GM21381 (cell line): ENCODE measurements at regions not wholly inside any gene's neighbourhood (a gene's known extent, or its start where the extent isn't known, plus 50 kb on each side); places are given as distances from the start of the nearest gene placed in this dataset.
"Not testable (repeated sequence)": the region's sequence is repeated elsewhere in the genome, so short reads cannot be mapped to it uniquely, and the experiment has no call there.

Experiments
- ATAC-seq: cut with Tn5 transposase; IDR thresholded peaks from one replicate; pipeline ENCODE4 v1.9.1; 2021; ENCODE audit warnings: mild to moderate bottlenecking, moderate library complexity; ENCODE audit not compliant: unreplicated experiment

DNA sequence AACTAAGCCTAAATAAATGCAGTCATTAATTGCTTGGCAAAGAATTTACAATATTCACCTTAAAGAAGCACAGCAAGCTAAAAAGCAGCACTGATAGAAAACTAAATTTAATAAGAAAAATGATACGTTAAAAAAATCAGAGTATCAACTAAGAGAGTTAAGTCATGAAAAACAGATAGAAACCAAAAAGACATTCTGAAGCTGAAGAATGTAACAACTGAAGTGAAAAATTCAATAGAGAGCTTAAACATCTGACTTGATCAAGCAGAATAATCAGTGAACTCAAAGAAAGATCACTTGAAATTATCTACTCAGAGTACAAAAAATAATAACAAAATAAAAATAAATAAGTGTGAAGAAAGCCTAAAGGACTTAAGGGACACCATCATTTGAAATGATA is 588.0 kb upstream of the HS3ST1 start:
- ATAC-seq: no peak

DNA sequence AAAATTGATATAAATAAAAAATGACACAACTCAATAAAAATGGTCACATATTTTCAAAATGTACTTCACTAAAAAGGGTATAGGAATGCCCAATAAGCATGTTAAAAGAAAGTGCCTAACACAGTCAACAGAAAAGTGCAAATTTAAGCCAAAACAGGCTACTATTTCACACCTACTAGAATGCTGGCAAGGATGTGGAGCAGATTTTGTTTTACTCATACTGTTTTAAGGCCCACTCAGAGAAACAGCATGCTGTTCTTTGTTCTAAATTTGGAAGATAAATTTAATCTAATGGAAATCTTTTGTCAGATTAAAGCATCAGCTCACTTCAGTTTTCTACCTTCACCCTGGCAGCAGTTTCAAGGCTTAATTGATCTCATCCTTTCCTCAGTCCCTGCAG is 576.8 kb upstream of the HS3ST1 start:
- no peak for ATAC-seq

DNA sequence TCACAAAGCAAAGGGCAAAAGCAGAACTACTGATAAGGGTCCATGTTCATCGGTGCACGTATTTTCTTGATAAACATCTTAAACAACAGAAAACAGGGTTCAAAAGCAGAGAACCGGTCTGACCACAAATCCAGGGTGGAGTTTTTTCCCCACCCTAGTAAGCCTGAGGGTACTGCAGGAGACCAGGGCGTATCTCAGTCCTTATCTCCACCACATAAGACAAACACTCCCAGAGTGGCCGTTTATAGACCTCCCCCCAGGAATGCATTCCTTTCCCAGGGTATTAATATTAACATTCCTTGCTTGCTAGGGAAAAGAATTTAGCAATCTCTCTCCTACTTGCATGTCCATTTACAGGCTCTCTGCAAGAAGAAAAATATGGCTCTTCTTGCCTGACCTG is 567.9 kb upstream of the HS3ST1 start:
- ATAC-seq: not testable (repeated sequence)

DNA sequence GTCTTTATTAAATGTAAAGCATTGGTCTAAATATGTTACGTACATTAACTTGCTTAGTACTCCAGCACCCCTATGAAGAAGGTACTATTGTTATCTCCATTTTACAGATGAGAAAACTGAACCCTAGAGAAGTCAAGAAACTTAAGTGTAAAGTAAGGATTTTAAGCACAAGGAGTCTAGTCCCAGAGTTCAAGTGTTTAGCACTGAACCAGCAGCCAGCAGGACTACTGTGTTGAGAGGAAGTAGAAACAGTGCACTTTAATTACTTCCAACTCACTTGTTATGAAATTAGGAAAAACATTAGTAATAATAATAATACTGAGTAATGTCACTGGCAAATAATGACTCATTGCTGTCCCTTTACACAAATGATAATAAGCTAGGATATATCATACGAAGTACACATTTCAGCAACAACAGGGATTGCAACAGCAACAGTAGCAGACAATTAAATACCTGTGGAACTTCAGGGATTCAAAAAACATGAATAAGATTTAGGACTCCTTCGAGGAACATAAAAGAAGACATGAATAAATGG is 548.1 kb upstream of the HS3ST1 start:
- no peak for ATAC-seq

DNA sequence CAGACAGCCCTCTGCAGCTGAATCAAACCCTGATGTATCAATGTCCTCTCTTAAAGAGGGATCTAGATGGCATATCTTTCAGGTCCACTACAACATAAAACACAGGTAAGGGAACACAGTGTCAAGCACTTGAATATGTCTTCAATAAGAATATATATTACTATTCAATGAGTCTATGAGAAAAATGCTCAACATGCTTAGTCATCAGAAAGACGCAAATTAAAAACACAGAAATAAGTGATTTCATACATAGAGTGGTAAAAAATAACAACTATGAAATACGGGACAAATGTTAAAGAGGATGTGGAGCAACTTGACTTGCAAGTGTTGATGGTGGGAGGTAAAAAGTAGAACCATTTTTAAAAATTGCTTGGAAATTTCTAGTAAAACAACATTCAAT is 544.6 kb upstream of the HS3ST1 start:
- no peak for ATAC-seq

DNA sequence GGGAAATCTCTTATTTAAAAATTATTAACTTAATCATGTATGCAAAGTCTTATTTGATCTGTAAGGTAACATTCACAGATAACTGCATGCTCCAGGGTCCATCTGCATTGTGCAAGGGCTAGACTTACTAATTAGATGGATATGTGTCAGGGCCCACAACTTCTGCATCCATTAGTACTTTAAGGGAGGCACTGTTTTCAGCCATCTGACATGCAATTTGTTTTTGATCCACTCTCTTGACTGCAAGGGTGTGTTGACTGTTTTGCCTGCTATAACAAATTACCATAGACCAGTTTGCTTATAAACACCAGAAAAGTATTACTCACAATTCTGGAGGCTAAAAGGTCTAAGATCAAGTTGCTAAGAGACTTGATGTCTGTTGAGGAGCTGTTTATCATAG is 542.1 kb upstream of the HS3ST1 start:
- no peak for ATAC-seq

DNA sequence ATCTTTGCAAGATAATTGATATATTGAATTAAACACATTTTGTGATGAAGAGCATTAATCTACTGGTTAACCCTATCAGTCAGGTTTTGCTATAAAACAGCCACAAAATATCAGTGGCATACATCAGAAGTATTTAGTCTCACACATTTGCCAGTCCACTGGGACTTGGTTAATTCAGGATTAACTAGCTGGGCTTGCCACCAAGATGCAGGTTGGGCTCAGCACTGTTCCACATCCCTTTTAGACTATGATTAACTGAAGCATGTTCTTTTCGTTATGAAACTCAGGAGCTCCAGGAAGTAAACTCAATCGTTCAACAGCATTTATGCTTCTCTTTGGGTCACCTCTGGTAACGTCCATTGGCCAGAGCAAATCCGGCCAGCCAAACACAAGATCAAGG is 538.1 kb upstream of the HS3ST1 start:
- ATAC-seq: no peak

DNA sequence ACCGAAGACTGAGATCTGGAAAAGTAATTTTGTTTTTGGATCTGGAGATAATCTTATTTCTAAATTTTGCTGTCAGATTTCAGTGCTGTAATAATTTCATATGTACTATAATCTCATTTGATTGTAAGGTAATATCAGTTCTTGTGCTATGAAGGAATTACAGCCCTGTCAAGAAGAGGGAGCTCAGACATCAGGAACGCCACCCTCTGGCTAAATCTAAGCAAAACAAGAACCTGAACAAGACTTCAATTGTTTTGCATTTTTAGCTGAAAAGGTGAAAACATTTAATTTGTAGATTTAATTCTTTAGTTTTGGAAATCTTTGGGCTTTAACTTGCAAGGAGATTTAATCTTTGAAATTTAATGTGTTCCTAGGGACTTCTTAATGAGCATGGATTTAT is 525.4 kb upstream of the HS3ST1 start:
- ATAC-seq: no peak

DNA sequence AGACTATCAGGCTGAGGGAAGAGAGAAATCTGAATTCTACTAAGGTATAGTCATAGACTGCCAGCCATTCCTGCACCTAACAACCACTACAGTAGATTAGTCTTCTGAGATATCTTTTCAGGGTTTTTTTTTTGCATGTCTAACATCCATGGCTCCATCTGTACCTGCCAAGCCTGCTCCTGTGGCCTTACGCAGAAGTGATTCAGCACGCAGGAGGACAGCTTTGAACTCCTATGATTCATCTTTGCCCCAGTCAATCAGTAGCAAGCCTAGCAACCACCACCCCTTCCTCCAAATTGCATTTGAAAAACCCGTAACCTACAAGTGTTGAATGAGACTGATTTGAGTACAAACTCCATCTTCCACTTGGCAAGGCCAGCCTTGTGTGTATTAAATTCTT is 520.7 kb upstream of the HS3ST1 start:
- no peak for ATAC-seq

DNA sequence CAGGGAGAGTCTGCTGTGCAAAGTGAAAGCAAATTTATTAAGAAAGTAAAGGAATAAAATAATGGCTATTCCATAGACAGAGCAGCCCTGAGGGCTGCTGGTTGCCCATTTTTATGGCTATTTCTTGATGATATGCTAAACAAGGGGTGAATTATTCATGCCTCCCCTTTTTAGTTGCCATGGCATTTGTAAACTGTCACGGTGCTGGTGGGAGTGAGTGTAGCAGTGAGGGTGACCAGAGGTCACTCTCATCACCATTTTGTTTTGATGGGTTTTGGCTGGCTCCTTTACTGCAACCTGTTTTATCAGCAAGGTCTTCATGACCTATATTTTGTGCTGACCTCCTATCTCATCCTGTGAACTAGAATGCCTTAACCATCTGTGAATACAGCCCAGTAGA is 518.9 kb upstream of the HS3ST1 start:
- not testable (repeated sequence) for ATAC-seq

DNA sequence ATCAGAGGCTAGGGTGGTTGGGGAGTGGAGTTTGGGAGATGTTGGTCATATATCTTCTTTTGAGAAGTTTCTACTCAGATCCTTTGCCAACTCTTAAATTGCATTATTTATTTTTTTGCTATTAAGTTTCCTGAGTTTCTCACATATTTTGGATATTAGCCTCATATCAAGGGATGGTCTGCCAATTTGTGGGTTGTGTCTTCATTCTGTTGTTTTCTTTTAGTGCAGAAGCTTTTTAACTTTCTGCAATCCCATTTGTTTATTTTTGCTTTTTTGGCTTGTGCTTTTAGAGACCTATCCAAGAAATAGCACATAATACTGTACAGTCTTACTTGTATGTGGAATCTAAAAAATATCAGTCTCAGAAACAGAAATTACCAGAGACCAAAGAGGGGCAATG is 509.2 kb upstream of the HS3ST1 start:
- ATAC-seq: no peak

DNA sequence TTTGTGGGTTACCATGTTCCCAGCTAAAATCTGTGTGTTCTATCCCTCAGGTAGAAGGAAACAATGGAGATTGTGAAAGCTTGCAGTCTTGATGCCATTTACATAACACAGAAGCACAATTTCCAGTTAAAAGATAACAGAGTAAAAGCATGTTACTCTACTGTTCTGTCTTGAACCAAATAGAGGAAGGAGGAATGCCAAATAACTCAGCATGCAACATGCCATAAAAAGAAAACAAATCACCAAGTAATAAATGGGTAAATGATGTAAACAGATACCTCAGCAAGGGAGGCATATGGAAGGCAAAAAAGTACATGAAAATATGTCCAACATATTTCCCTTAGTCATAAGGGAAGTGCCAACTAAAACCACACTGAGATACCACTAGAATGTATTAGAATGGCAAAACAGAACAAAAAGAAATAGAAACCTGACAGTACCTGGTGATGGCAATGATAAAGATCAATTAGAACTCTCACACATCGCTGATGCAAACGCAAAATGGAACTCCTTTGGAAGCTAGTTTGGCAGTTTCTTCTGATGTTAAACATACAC is 502.6 kb upstream of the HS3ST1 start:
- ATAC-seq: no peak

DNA sequence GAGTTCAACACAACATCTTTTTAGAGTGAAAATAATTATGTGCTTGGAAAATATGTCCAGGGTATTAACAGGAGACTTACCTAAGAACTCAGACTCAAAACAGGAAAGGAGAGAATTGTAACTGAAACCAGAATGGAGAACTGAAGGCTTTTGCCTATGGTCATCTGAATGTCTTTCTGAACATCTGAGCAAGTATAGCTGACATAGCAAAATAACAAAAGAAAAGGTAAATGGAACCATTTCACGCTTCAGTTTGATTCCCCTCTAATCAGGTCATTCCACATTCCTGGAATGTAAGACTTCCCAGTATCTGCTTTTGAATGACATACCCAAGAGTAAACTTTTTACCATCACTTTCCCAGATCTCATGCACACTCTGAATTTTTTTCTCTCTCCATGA is 500.4 kb upstream of the HS3ST1 start:
- ATAC-seq: no peak

DNA sequence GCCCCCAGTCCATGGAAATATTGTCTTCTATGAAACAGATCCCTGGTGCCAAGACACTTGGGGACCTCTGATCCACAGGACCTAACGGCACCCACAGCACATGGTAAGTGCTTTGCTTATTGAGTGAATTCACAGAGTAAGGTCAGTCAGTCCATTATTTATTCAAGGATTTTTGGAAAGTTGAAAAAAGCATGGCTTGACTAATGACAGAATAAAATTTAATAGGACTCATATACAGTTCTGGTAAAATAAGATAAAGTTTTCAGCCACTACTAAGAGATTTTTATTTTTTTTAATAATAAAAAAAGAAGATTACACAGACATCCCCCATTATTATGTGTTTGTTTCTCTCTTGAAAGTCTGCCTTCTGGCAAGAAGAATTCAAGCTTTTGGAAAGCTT is 490.6 kb upstream of the HS3ST1 start:
- no peak for ATAC-seq

DNA sequence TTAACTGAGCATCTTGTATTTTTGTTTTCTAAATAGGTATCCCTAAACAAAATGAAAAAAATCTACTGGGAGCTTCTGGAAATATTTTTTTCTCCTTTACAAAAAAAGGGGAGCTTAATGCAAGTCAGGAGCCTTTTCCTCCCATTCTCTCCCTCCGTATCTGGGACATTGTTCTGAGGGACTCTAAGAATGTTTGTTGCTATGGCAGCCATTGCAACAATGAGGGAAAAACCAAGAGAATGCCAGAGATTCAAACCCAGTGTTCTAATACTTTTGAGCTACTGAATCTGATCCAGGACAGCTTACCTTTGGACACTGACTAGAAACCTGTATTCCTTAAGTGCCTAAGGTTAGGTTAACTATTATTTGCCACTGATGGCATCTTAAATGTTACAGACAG is 485.7 kb upstream of the HS3ST1 start:
- ATAC-seq: no peak

DNA sequence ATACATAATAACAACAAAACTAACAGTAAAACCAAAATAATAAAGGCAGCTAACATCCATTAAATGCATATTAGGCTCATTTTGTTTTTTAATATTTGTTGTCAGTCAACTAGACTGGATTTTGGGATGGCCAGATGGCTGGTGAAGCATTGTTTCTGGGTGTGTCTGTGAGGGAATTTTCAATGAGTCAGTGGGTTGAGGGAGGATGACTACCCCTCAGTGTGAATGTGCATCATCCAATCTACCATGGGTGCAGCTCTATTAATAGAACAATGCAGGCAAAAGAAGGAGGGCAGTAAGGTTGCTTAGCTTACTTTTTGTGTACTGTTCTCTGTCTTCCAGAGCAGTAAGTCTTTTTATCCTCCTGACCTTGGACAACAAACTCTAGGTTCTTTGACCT is 484.2 kb upstream of the HS3ST1 start:
- no peak for ATAC-seq

DNA sequence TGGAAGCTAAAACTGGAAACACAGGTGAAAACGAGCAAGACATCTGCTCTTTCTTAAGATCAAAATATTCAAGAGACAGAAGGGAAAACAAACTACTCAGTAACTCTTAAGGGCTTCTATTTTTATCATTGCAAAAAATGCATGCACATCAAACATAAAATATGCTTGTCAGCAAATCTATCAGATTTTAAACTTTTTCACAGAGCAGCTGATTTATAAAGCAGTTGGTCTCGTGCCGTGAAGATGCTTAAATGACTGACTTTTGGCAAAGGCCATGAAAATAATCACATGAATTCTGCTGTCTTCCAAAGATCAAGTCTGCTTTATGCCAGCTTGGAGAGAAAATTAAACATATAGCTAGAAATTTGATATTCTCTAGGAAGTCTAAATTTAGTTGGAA is 482.1 kb upstream of the HS3ST1 start:
- no peak for ATAC-seq

DNA sequence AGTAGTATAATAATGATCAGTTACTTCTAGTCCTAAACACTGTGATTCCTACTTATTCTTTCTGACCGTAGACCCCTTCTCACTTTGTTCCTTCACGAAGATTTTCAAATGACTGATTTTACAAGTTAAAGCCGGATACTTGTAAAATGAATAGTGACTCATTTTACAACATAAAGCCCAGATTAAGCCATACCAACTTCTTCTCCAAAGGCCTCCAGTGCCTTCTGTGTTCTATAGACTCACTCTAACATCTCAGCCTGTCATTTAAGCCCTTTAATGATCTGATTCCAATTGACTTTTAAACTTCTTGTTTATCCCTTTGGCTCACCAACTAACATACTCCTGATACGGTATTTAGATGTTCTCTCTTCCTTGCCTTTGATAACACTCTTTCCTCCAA is 480.0 kb upstream of the HS3ST1 start:
- no peak for ATAC-seq

DNA sequence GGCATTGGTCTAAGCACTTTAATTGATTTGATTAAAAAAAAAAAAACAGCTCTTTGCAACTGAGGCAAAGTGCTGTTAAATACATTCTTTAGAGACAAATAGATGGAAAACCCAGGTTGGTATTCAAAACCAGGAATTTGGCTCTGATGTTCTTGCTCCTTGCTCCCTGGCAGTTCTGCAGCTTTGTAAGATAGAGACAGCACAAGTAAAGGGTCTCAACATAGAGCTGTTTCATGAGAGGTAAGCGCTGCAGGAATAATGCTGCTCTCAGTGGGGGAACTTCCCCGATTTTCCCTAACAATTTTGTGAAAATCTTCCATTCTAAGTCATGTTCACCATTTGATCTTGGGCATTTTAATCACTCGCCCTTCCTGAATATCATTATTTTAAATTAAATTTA is 479.5 kb upstream of the HS3ST1 start:
- ATAC-seq: no peak

DNA sequence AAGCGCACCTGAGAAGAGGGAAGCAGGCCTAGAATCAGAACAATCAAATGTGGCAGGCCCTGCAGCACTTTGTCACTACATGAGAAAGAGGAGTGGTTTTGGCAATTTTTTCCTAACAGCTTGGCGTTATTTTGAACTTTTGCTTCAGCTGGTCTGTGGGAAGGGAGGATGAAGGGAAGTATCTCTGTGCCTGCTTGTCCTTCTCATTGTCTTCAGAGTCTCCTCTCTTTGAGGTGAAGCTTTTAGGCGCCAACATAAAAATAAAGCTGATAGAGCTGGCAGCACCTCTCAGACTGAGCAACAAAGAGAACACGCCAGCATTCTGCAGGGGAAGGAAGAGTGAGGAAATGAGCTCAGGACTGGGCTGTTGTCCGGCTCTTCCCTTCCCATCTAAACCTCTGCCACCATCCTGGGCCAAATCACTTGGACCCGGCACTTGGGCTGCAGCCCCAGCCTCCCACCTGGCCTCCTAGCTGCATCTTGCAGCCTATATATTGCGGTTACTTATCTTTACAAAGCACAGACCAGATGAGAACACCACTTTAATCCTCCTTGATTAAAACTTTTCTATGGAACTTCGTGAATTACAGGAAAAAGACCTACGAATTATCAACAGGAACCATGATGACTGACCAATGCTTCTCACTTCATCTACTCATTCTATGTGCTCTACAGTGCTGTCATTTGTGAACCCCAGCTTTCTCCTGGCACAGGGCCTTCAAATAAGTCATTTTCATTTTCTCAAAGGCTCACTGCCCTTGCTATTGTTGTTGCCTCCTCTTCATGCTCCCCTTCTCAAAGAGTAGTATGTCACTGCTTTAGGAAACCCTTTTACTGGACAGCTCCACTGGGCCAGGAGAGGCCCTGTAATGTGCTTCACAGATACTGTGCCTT is 476.4 kb upstream of the HS3ST1 start:
- no peak for ATAC-seq

DNA sequence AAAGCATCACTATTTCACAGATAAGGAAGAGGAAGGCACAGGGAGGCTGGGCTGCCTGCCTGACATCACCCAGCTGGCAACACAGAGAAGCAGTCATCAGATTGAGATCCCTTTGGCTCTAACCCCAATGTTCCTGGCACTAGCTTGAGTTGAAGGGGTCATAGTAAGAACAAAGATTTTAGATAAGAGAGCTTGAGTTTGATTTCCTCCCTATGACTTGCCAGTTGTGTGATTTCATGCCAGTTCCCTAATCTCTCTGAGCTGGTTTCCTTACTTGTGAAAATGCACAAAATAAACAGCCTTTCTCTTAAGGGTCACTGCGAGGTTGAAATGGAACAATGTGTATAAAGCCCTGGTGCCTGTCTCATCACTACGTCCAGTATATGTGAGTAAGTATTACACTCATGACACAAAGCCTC is 475.4 kb upstream of the HS3ST1 start:
- ATAC-seq: no peak

DNA sequence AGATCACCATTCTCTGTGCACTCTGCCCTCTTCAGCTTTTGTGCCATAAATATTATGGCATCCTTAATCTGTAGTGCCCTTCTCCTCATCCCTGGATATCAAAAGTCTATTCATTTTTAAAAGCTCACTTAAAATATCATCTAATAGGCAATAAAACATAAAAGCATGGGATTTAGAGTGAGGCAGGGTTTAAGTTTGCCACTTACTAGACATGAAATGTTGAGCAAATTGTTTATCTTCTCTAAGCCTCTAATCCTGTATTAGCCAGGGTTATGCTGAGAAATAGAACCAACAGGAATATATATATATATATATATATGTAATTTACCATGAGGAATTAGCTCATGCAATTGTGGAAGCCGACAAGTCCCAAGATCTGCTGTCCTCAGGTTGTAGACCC is 472.4 kb upstream of the HS3ST1 start:
- no peak for ATAC-seq

DNA sequence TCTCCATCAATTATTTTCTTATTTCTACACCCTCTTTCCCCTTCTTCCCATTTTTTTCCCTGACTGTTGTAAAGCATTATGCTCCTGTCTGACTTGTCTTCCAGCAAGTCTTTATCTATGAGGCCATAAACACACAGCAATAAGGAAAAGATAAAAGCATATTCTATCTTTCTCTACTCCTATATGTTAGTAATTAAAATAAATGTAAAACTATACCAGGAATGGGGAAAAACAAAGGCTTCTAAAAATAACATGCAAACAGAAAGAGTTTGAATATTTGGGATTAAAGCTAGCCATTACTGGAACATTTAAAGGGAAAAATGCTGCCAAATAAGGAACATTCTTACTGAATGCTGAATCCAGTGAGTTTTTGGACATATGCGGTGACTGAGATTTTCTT is 471.7 kb upstream of the HS3ST1 start:
- ATAC-seq: no peak
